AG10803 (cell line): ENCODE measurements at regions not wholly inside any gene's neighbourhood (a gene's known extent, or its start where the extent isn't known, plus 50 kb on each side); places are given as distances from the start of the nearest gene placed in this dataset.

ENCODE experiments used
- DNase-seq: peaks from one replicate; pipeline ENCODE4 v3.0.0; 2010; ENCODE audit warnings: low read depth
- H3K4me3 ChIP-seq: 2 replicates; pipeline ENCODE4 v1.5.1; 2011; ENCODE audit warnings: mild to moderate bottlenecking, low read length, control low read depth
- TF ChIP-seq, protein P1 (sequence below): conservative IDR thresholded peaks from 2 replicates; pipeline ENCODE4 v1.5.1; 2011; ENCODE audit warnings: mild to moderate bottlenecking, low read length, control low read depth, inconsistent platforms

DNA sequence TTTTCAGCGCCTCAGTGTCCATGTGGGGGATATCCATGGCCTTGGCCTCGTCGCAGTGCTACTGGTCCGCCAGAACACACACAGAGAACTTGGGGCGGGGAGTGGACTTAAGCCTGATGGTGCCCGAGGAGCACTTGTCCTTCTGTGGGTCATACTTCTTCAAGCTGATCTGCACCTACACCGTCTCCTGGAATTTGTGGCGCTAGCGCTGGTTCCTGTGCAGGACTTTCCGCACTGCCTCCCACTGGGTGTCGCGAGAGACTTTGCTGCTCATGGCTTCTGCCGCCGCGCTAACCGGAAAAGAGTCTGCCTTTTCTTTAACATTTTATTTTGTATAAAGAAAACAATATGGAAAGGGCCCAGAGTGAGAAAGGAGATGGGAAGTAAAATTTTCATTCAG, 266.9 kb downstream of the COX7C start:
- TF ChIP-seq, protein P1, sequence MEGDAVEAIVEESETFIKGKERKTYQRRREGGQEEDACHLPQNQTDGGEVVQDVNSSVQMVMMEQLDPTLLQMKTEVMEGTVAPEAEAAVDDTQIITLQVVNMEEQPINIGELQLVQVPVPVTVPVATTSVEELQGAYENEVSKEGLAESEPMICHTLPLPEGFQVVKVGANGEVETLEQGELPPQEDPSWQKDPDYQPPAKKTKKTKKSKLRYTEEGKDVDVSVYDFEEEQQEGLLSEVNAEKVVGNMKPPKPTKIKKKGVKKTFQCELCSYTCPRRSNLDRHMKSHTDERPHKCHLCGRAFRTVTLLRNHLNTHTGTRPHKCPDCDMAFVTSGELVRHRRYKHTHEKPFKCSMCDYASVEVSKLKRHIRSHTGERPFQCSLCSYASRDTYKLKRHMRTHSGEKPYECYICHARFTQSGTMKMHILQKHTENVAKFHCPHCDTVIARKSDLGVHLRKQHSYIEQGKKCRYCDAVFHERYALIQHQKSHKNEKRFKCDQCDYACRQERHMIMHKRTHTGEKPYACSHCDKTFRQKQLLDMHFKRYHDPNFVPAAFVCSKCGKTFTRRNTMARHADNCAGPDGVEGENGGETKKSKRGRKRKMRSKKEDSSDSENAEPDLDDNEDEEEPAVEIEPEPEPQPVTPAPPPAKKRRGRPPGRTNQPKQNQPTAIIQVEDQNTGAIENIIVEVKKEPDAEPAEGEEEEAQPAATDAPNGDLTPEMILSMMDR = no peak
- no peak for DNase-seq
- no peak overlapping the region for H3K4me3 ChIP-seq

DNA sequence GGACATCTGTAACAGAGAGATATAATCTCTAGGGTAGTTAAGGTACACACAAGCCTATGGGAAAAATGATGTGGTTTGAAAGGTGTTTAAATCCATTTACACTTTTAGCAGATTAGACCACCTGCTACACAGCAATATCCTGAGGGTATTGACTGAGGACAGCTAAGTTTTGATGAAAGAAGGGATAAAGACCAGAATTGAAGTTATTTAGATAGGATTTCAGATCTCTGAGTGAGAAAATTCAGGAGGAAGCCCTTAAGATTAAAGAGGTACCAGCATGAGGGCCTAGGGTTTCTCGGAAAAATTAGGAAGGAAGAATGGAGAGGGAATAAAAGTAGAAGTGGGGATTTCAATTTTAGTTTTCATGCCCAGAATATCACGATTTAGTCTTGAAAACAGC, 267.3 kb downstream of the COX7C start:
- TF ChIP-seq, protein P1 = no peak
- H3K4me3 ChIP-seq = no peak overlapping the region

DNA sequence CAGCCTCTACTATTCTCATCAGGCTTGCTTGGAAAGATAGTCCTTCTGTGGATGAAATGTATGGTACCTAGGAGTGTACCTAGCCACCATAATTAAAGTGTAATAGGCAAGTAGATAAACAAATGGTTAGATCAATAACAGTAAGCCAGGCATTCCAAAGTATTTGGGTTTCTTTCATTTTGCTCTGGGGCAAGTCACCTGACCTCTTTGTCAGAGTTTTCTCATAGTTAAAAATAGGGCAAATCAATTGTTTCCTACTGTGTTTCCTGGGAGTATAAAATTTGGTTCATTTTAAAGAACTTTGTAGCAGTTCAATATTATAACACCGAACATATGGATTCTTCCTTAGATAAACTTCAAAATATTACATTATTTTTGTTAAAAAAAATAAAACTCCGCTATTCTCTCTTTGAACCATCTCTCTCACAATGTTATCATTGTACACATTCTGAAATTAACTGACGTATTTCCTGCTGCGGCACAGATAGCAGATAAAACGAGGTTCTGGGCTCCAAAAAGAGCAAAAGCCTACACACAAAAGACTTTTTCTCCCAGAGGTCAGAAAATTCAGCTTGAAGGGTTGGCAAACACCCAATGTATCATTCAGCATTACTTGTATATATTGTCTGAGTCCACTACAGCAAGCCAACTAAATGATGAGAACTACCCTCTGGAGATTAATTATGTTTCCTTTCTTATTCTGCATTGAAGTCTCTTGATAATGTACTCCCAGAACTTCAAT, 267.9 kb downstream of the COX7C start:
- H3K4me3 ChIP-seq = no peak overlapping the region
- TF ChIP-seq, protein P1 = no peak
- DNase-seq = no peak

More for the DNA sequence above, 267.3 kb downstream of the COX7C start:
- no peak for DNase-seq

DNA sequence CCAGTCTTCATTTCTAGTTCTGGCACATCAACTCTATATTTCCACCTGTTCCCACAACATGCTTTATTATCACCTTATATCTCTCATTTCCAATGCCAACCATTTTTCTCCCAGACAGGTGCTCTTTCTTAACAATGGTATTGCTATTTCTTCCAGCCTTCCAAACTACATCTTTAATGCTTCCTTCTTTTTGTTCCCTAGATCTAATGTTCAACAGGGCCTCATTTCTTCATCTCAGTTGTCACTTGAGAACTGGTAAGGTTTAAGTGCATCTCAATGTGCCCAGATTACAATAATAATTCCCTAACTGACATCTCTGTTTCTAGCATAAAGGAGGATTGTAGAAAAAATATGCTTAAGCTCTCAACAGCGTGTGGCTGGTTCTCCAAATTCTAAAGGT, 272.6 kb downstream of the COX7C start:
- TF ChIP-seq, protein P1 = no peak
- DNase-seq = no peak
- H3K4me3 ChIP-seq = no peak overlapping the region

DNA sequence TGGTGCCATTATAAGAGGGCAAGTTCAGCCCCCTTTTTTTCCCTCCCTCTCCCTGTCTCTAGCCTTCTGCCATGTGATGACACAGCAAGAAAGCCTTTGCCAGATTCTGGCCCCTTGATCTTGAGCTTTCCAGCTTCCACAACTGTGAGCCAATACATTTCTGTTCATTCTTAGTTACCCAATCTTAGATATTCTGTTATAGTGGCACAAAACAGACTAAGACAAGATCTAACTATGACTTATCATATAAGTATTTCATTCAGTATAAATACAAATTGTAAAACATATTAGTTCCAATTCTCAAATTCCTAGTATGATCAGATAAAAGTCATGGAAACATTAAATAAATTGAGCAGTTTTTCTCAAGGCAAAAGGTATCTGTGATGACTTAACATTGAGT, 276.3 kb downstream of the COX7C start:
- TF ChIP-seq, protein P1 = no peak
- no peak overlapping the region for H3K4me3 ChIP-seq
- DNase-seq = peak; percentile 16

DNA sequence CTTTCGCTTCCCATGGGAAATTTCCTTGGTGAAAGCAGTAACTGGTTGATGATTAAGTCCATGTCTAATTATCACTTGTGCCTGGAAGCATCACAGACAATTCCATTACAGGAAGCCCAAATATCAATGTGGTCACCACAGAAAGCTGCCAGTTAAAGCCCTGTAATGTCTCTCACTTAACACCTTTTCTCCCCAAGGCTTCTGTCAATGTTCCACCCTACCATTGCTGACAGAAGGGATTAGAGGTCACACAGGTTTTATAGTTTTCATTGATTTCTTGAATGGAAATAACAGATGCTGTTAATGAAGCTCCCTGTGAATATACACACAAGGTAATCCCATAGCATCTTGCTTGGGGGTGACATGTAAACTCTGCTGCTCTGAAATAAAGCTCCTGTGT, 279.2 kb downstream of the COX7C start:
- DNase-seq = no peak
- H3K4me3 ChIP-seq = no peak overlapping the region
- TF ChIP-seq, protein P1 = no peak

DNA sequence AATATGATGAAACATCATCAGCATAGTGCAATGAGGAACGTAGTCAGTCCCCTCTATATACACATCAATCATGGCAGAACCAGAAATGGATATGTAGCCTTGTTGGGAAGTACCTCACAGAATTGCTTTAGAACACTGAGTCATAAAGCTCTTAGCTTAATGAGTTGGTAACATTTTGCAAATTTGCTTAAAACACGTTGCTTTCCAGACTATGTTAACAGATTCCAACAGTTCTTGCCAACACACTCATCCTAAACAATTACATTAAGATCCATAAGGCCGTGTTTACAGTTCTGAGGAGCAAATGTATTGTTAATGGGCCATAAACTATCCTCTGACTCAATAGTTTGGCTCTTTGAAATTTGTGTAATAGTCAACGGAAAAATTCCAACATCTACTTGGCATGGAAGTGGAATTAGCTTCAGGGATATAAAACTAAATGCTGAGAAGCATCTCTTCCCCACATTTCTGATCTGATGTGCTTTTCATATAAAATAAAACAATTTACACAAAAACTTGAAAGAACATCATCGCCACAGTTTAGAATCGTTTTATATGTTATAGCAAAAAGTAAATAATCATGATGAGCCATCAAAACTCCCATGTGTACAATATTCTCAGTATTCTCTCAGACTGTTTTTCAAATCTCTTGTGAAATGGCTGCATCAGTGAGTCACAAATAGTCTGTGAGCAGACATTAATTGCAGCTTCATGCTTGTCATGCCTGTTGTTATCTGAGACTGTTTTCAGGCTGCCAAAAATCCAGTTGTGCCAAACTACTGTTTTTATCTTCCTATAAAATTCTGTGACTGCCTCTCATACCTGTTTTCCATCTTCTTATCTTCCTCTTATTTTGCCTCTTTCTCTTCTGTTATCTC, 291.9 kb downstream of the COX7C start:
- H3K4me3 ChIP-seq = no peak overlapping the region
- DNase-seq = peak; percentile 89
- TF ChIP-seq, protein P1 = no peak
